ENCODE measurements at regions not wholly inside any gene's neighbourhood (a gene's known extent, or its start where the extent isn't known, plus 50 kb on each side); places are given as distances from the start of the nearest gene placed in this dataset.

DNA sequence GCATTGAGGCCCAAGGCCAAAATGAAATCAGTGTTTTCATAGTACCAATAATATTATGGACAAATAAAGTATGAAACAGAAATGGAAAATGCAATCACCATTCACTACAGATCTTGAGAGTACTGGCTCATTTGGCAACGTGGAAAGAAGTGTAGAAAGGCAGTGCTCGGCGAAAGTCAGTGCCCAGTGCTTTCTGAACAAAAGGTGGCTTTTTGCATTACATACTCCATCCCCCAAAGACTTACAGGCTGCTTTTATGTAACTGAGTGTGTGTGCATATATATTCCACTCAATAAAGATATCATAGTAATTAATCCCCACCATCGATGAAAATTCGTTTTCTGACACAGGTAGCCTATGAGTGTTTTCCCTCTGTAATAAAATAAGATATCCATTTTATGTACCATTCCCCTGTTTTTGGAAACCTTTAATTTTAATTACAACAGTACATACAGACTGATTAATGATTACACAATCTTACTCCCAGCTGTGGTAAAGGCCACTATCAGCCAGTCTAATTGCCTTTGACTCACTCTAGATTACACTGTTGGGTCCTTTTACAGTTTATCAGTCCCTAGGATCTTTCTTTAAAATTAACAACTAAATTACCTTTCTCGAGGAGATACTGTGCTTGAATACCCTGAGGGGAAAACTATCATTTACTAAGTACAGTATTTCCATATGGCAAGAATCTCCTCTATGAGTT lies 65.9 kb downstream of the MAD2L1 start (continued):
- TF ChIP-seq ZNF843 (tag by site-specific recombination; IDR thresholded peaks at IDR 0.05) (peak; percentile 88; the same call in 1 of the 2 replicates), ZNF202 (tag by site-specific recombination; IDR thresholded peaks at IDR 0.05; ENCODE audit: borderline replicate concordance) (no peak), ZNF394 (tag by site-specific recombination; IDR thresholded peaks at IDR 0.05; ENCODE audit: borderline replicate concordance) (peak; percentile 19; the same call in 1 of the 2 replicates), FEZF1 (tag by site-specific recombination; IDR thresholded peaks at IDR 0.05) (peak; percentile 88), ZEB2 (tag by site-specific recombination; IDR thresholded peaks at IDR 0.05) (peak; percentile 20; the same call in 1 of the 2 replicates), OVOL3 (tag by site-specific recombination; IDR thresholded peaks at IDR 0.05) (0 out of 2 replicates have a peak, but pooled peaks have one; percentile 27), ZNF561 (tag by site-specific recombination; IDR thresholded peaks at IDR 0.05; ENCODE audit: borderline replicate concordance) (no peak), SP7 (tag by site-specific recombination; IDR thresholded peaks at IDR 0.05) (peak; percentile 89), TRIM28 (IDR thresholded peaks at IDR 0.05; ENCODE audit: borderline replicate concordance, low read length) (peak; percentile 84), ZNF366 (tag by site-specific recombination; conservative IDR thresholded peaks at IDR 0.05) (peak; percentile 65), ZNF10 (tag by site-specific recombination; IDR thresholded peaks at IDR 0.05) (0 out of 2 replicates have a peak, but pooled peaks have one; percentile 18), PRDM1 (tag by site-specific recombination; IDR thresholded peaks at IDR 0.05) (no peak), ZNF596 (tag by site-specific recombination; IDR thresholded peaks at IDR 0.05) (peak; percentile 57; the same call in 1 of the 2 replicates), GLI4 (tag by site-specific recombination; IDR thresholded peaks at IDR 0.05) (no peak), ZNF146 (tag by site-specific recombination; IDR thresholded peaks at IDR 0.05) (no peak), BCL11B (tag by site-specific recombination; IDR thresholded peaks at IDR 0.05; ENCODE audit: low read depth) (0 out of 2 replicates have a peak, but pooled peaks have one; percentile 40), REPIN1 (tag by site-specific recombination; IDR thresholded peaks at IDR 0.05; ENCODE audit: low read depth) (no peak), ZSCAN23 (tag by site-specific recombination; IDR thresholded peaks at IDR 0.05) (0 out of 2 replicates have a peak, but pooled peaks have one; percentile 27), SCRT1 (tag by site-specific recombination; IDR thresholded peaks at IDR 0.05; ENCODE audit: borderline replicate concordance) (0 out of 2 replicates have a peak, but pooled peaks have one; percentile 27), ZXDB (tag by site-specific recombination; IDR thresholded peaks at IDR 0.05) (peak; percentile 57), ZNF776 (tag by site-specific recombination; IDR thresholded peaks at IDR 0.05; ENCODE audit: borderline replicate concordance) (no peak)
- TF ChIP-seq, protein P1, sequence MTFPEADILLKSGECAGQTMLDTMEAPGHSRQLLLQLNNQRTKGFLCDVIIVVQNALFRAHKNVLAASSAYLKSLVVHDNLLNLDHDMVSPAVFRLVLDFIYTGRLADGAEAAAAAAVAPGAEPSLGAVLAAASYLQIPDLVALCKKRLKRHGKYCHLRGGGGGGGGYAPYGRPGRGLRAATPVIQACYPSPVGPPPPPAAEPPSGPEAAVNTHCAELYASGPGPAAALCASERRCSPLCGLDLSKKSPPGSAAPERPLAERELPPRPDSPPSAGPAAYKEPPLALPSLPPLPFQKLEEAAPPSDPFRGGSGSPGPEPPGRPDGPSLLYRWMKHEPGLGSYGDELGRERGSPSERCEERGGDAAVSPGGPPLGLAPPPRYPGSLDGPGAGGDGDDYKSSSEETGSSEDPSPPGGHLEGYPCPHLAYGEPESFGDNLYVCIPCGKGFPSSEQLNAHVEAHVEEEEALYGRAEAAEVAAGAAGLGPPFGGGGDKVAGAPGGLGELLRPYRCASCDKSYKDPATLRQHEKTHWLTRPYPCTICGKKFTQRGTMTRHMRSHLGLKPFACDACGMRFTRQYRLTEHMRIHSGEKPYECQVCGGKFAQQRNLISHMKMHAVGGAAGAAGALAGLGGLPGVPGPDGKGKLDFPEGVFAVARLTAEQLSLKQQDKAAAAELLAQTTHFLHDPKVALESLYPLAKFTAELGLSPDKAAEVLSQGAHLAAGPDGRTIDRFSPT (tag by site-specific recombination; IDR thresholded peaks at IDR 0.05): peak; percentile 81
- TF ChIP-seq, protein P2, sequence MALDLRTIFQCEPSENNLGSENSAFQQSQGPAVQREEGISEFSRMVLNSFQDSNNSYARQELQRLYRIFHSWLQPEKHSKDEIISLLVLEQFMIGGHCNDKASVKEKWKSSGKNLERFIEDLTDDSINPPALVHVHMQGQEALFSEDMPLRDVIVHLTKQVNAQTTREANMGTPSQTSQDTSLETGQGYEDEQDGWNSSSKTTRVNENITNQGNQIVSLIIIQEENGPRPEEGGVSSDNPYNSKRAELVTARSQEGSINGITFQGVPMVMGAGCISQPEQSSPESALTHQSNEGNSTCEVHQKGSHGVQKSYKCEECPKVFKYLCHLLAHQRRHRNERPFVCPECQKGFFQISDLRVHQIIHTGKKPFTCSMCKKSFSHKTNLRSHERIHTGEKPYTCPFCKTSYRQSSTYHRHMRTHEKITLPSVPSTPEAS (tag by site-specific recombination; IDR thresholded peaks at IDR 0.05): no peak
- TF ChIP-seq, protein P3, sequence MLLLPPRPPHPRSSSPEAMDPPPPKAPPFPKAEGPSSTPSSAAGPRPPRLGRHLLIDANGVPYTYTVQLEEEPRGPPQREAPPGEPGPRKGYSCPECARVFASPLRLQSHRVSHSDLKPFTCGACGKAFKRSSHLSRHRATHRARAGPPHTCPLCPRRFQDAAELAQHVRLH (tag by site-specific recombination; IDR thresholded peaks at IDR 0.05): peak; percentile 30; the same call in 1 of the 2 replicates
- TF ChIP-seq, protein P4, sequence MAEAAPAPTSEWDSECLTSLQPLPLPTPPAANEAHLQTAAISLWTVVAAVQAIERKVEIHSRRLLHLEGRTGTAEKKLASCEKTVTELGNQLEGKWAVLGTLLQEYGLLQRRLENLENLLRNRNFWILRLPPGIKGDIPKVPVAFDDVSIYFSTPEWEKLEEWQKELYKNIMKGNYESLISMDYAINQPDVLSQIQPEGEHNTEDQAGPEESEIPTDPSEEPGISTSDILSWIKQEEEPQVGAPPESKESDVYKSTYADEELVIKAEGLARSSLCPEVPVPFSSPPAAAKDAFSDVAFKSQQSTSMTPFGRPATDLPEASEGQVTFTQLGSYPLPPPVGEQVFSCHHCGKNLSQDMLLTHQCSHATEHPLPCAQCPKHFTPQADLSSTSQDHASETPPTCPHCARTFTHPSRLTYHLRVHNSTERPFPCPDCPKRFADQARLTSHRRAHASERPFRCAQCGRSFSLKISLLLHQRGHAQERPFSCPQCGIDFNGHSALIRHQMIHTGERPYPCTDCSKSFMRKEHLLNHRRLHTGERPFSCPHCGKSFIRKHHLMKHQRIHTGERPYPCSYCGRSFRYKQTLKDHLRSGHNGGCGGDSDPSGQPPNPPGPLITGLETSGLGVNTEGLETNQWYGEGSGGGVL (tag by site-specific recombination; IDR thresholded peaks at IDR 0.05): peak; percentile 19; the same call in 1 of the 2 replicates
- TF ChIP-seq, protein P5, sequence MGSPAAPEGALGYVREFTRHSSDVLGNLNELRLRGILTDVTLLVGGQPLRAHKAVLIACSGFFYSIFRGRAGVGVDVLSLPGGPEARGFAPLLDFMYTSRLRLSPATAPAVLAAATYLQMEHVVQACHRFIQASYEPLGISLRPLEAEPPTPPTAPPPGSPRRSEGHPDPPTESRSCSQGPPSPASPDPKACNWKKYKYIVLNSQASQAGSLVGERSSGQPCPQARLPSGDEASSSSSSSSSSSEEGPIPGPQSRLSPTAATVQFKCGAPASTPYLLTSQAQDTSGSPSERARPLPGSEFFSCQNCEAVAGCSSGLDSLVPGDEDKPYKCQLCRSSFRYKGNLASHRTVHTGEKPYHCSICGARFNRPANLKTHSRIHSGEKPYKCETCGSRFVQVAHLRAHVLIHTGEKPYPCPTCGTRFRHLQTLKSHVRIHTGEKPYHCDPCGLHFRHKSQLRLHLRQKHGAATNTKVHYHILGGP (tag by site-specific recombination; IDR thresholded peaks at IDR 0.05): no peak
- TF ChIP-seq, protein P6, sequence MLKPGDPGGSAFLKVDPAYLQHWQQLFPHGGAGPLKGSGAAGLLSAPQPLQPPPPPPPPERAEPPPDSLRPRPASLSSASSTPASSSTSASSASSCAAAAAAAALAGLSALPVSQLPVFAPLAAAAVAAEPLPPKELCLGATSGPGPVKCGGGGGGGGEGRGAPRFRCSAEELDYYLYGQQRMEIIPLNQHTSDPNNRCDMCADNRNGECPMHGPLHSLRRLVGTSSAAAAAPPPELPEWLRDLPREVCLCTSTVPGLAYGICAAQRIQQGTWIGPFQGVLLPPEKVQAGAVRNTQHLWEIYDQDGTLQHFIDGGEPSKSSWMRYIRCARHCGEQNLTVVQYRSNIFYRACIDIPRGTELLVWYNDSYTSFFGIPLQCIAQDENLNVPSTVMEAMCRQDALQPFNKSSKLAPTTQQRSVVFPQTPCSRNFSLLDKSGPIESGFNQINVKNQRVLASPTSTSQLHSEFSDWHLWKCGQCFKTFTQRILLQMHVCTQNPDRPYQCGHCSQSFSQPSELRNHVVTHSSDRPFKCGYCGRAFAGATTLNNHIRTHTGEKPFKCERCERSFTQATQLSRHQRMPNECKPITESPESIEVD (tag by site-specific recombination; IDR thresholded peaks at IDR 0.05): peak; percentile 54
- TF ChIP-seq, protein P7, sequence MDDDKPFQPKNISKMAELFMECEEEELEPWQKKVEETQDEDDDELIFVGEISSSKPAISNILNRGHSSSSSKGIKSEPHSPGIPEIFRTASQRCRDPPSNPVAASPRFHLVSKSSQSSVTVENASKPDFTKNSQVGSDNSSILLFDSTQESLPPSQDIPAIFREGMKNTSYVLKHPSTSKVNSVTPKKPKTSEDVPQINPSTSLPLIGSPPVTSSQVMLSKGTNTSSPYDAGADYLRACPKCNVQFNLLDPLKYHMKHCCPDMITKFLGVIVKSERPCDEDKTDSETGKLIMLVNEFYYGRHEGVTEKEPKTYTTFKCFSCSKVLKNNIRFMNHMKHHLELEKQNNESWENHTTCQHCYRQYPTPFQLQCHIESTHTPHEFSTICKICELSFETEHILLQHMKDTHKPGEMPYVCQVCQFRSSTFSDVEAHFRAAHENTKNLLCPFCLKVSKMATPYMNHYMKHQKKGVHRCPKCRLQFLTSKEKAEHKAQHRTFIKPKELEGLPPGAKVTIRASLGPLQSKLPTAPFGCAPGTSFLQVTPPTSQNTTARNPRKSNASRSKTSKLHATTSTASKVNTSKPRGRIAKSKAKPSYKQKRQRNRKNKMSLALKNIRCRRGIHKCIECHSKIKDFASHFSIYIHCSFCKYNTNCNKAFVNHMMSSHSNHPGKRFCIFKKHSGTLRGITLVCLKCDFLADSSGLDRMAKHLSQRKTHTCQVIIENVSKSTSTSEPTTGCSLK (tag by site-specific recombination; IDR thresholded peaks at IDR 0.05): no peak

Measured in HEK293 (cell line).